PFSK-1 (cell line): ENCODE measurements at regions not wholly inside any gene's neighbourhood (a gene's known extent, or its start where the extent isn't known, plus 50 kb on each side); places are given as distances from the start of the nearest gene placed in this dataset.

Experiments used
- POLR2AphosphoS5 ChIP-seq: IDR thresholded peaks from 2 replicates; pipeline ENCODE4 v1.6.1; 2012; ENCODE audit warnings: low read depth, mild to moderate bottlenecking, control low read depth, low read length, moderate library complexity
- REST ChIP-seq, 2 experiments: IDR thresholded peaks; 2 replicates each; pipeline versions ENCODE4 v1.6.1 to v1.8.0; 2011 to 2012; ENCODE audit warnings: low read depth in 2 of 2, low read length in 2 of 2, control low read depth in 1 of 2, inconsistent platforms in 1 of 2, mild to moderate bottlenecking in 1 of 2, moderate library complexity in 1 of 2; ENCODE audit not compliant: insufficient read depth in 1 of 2
- SIN3A ChIP-seq: IDR thresholded peaks from 2 replicates; pipeline ENCODE4 v1.6.1; 2012; ENCODE audit warnings: mild to moderate bottlenecking, low read length, moderate library complexity, borderline replicate concordance; ENCODE audit not compliant: insufficient read depth
- TAF1 ChIP-seq: IDR thresholded peaks from 2 replicates; pipeline ENCODE4 v1.6.1; 2012; ENCODE audit warnings: low read length, control low read depth, borderline replicate concordance; ENCODE audit not compliant: insufficient read depth

- TF ChIP-seq POLR2AphosphoS5 (no peak), REST (IDR thresholded peaks at IDR 0.05; ENCODE audit: insufficient read depth in 1 of 2, low read depth in 2 of 2, low read length in 2 of 2) (no peak), TAF1 (no peak), SIN3A (no peak)
Measured at GRCh38 chr5:40273936-40274335, 405.8 kb upstream of the PTGER4 start.
